ENCODE measurements at regions not wholly inside any gene's neighbourhood (a gene's known extent, or its start where the extent isn't known, plus 50 kb on each side); places are given as distances from the start of the nearest gene placed in this dataset.
"Not testable (repeated sequence)": the region's sequence is repeated elsewhere in the genome, so short reads cannot be mapped to it uniquely, and the experiment has no call there.

- DNase-seq (ENCODE audit: low read depth) = not testable (repeated sequence)
These were observed 104.5 kb downstream of the ZNF33B start for GRCh38 chr10:42533866-42534265.

GRCh38 chr10:42532996-42533395 is 105.4 kb downstream of the ZNF33B start:
- DNase-seq (ENCODE audit: low read depth) = no peak

- DNase-seq (ENCODE audit: low read depth) = no peak
These were observed 115.3 kb downstream of the ZNF33B start for GRCh38 chr10:42523098-42523497.

GRCh38 chr10:42519761-42520460 is 118.5 kb downstream of the ZNF33B start:
- DNase-seq (ENCODE audit: low read depth) = no peak

- DNase-seq (ENCODE audit: low read depth) = no peak
These were observed 119.3 kb downstream of the ZNF33B start for GRCh38 chr10:42519079-42519478.

GRCh38 chr10:42513921-42514320 is 124.4 kb downstream of the ZNF33B start:
- no peak for DNase-seq (ENCODE audit: low read depth)

GRCh38 chr10:42491801-42492200 is 146.6 kb downstream of the ZNF33B start:
- no peak for DNase-seq (ENCODE audit: low read depth)

GRCh38 chr10:42491001-42491592 is 147.3 kb downstream of the ZNF33B start:
- DNase-seq (ENCODE audit: low read depth) = peak; percentile 17

GRCh38 chr10:42490368-42490767 is 148.0 kb downstream of the ZNF33B start:
- no peak for DNase-seq (ENCODE audit: low read depth)

GRCh38 chr10:42488416-42488815 is 150.0 kb downstream of the ZNF33B start:
- DNase-seq (ENCODE audit: low read depth) = peak; percentile 45

- peak; percentile 16 for DNase-seq (ENCODE audit: low read depth)
These were observed 156.0 kb downstream of the ZNF33B start for GRCh38 chr10:42482411-42482810.

- no peak for DNase-seq (ENCODE audit: low read depth)
These were observed 159.3 kb downstream of the ZNF33B start for GRCh38 chr10:42479057-42479456.

GRCh38 chr10:42477170-42477569 is 161.2 kb downstream of the ZNF33B start:
- DNase-seq (ENCODE audit: low read depth) = no peak

GRCh38 chr10:42476101-42476500 is 162.3 kb downstream of the ZNF33B start:
- DNase-seq (ENCODE audit: low read depth) = no peak

GRCh38 chr10:42475168-42476098 is 162.9 kb downstream of the ZNF33B start:
- peak; percentile 32 for DNase-seq (ENCODE audit: low read depth)

GRCh38 chr10:42454313-42454712 is 184.1 kb downstream of the ZNF33B start:
- DNase-seq (ENCODE audit: low read depth) = no peak

GRCh38 chr10:42431095-42431494 is 207.3 kb downstream of the ZNF33B start:
- no peak for DNase-seq (ENCODE audit: low read depth)

- peak; percentile 5 for DNase-seq (ENCODE audit: low read depth)
These were observed 209.8 kb downstream of the ZNF33B start for GRCh38 chr10:42428534-42428933.

- no peak for DNase-seq (ENCODE audit: low read depth)
These were observed 215.5 kb downstream of the ZNF33B start for GRCh38 chr10:42422911-42423310.

GRCh38 chr10:42421812-42422211 is 216.6 kb downstream of the ZNF33B start:
- DNase-seq (ENCODE audit: low read depth) = no peak

GRCh38 chr10:42419789-42420188 is 218.6 kb downstream of the ZNF33B start:
- DNase-seq (ENCODE audit: low read depth) = no peak

- DNase-seq (ENCODE audit: low read depth) = no peak
These were observed 257.3 kb downstream of the ZNF33B start for GRCh38 chr10:42380926-42381547.

All from stromal cell of bone marrow (primary cell).